HepG2 (cell line): ENCODE measurements at regions not wholly inside any gene's neighbourhood (a gene's known extent, or its start where the extent isn't known, plus 50 kb on each side); places are given as distances from the start of the nearest gene placed in this dataset.

ENCODE experiments used
- AGO1 ChIP-seq: fragments of 200-400 bp; formaldehyde crosslinking; IDR thresholded peaks from 2 replicates; pipeline ENCODE4 v1.6.1; 2017; ENCODE audit warnings: mild to moderate bottlenecking, low read depth, low read length, moderate library complexity; ENCODE audit not compliant: poor library complexity, severe bottlenecking
- ATF5 ChIP-seq: sonication (generic); formaldehyde crosslinking; IDR thresholded peaks from 2 replicates; pipeline ENCODE4 v1.4.0; 2020; ENCODE audit warnings: mild to moderate bottlenecking, low read depth, missing genetic modification reagents
- CCAR2 ChIP-seq: fragments of 200-400 bp; formaldehyde crosslinking; optimal IDR thresholded peaks from 2 replicates; pipeline ENCODE3; 2018; ENCODE audit warnings: low read depth, mild to moderate bottlenecking, low read length, moderate library complexity
- CHD2 ChIP-seq: IDR thresholded peaks from 2 replicates; pipeline ENCODE4 v1.6.1; 2011; ENCODE audit warnings: low read depth, low read length, improper control_type of control experiment
- CREM ChIP-seq, 2 experiments: sonication (generic) in 1 of 2; formaldehyde crosslinking in 1 of 2; IDR thresholded peaks; 2 replicates each; pipeline versions ENCODE4 v1.4.0 to v1.6.1; 2016 to 2020; ENCODE audit warnings: antibody characterized with exemption in 1 of 2, mild to moderate bottlenecking in 1 of 2, missing genetic modification reagents in 1 of 2
- GABPA ChIP-seq, 2 experiments: IDR thresholded peaks; 2 replicates each; pipeline ENCODE4 v1.6.1; 2011 to 2016; ENCODE audit warnings: low read depth in 2 of 2, low read length in 1 of 2, missing biosample characterization in 1 of 2, missing genetic modification characterization in 1 of 2
- IKZF4 ChIP-seq: sonication (generic); formaldehyde crosslinking; IDR thresholded peaks from 2 replicates; pipeline ENCODE4 v1.5.1; 2020; ENCODE audit warnings: borderline replicate concordance, mild to moderate bottlenecking, low read depth, missing genetic modification reagents; ENCODE audit errors: not compliant biosample characterization
- KDM1A ChIP-seq: IDR thresholded peaks from 2 replicates; pipeline ENCODE4 v1.6.1; 2016; ENCODE audit warnings: missing compliant biosample characterization
- KLF6 ChIP-seq: IDR thresholded peaks from 2 replicates; pipeline ENCODE4 v1.8.0; 2016; ENCODE audit warnings: missing biosample characterization, missing genetic modification reagents
- MXD3 ChIP-seq: IDR thresholded peaks from 2 replicates; pipeline ENCODE4 v1.6.1; 2016; ENCODE audit warnings: mild to moderate bottlenecking, missing biosample characterization, missing genetic modification reagents
- SNAPC4 ChIP-seq: sonication (generic); formaldehyde crosslinking; IDR thresholded peaks from 2 replicates; pipeline ENCODE4 v1.4.0; 2020; ENCODE audit warnings: mild to moderate bottlenecking, missing genetic modification reagents
- TGIF2 ChIP-seq: IDR thresholded peaks from 2 replicates; pipeline ENCODE4 v1.6.1; 2016; ENCODE audit warnings: control low read depth, missing compliant biosample characterization
- TRIM24 ChIP-seq: sonication (generic); formaldehyde crosslinking; IDR thresholded peaks from 2 replicates; pipeline ENCODE4 v1.8.0; 2022; ENCODE audit warnings: mild to moderate bottlenecking, missing genetic modification reagents
- ZNF567 ChIP-seq: sonication (generic); formaldehyde crosslinking; IDR thresholded peaks from 2 replicates; pipeline ENCODE4 v1.8.1; 2023; ENCODE audit warnings: mild to moderate bottlenecking, missing genetic modification reagents, borderline replicate concordance
- ZNF615 ChIP-seq: sonication (generic); formaldehyde crosslinking; IDR thresholded peaks from 2 replicates; pipeline ENCODE4 v1.5.0; 2020; ENCODE audit warnings: mild to moderate bottlenecking, missing genetic modification reagents, borderline replicate concordance
- ZSCAN30 ChIP-seq: sonication (generic); formaldehyde crosslinking; IDR thresholded peaks from 2 replicates; pipeline ENCODE4 v1.5.0; 2020; ENCODE audit warnings: mild to moderate bottlenecking, missing genetic modification reagents
- ZSCAN5A ChIP-seq: sonication (generic); formaldehyde crosslinking; IDR thresholded peaks from 2 replicates; pipeline ENCODE4 v1.8.0; 2022; ENCODE audit warnings: mild to moderate bottlenecking, missing genetic modification reagents, borderline replicate concordance
- TF ChIP-seq, protein P1 (sequence below): sonication (generic); formaldehyde crosslinking; IDR thresholded peaks from 2 replicates; pipeline ENCODE4 v1.5.1; 2020; ENCODE audit warnings: mild to moderate bottlenecking, missing genetic modification reagents, moderate library complexity

DNA sequence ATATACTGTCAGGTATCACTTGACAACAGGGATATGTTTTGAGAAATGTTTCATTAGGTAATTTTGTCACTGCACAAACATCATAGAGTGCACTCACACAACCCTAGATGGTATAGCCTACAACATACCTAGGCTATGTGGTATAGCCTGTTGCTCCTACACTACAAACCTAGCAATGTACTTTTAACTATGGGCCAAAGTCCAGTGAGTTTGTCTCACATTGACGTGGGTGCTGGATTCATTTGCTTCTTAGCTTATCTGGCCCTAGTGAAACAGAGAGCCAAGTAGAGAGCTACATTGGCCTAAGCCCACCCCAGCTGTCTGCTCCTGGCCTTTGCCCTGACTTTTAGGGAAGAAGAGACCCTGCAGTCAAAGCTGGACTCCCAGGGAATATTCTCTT lies 180.7 kb upstream of the EGFLAM start (continued):
- TF ChIP-seq CREM (IDR thresholded peaks at IDR 0.05) (no peak), CREM (CRISPR knock-in tag; IDR thresholded peaks at IDR 0.05) (no peak), TGIF2 (CRISPR knock-in tag) (0 out of 2 replicates have a peak, but pooled peaks have one; percentile 30), ZNF615 (CRISPR knock-in tag) (no peak), CHD2 (no peak), ZSCAN5A (no peak), CCAR2 (no peak), ZNF567 (no peak), KLF6 (no peak), SNAPC4 (CRISPR knock-in tag) (no peak), KDM1A (CRISPR knock-in tag) (peak; percentile 55; the same call in 1 of the 2 replicates), MXD3 (CRISPR knock-in tag) (no peak), IKZF4 (CRISPR knock-in tag) (no peak), AGO1 (no peak), ZSCAN30 (no peak), ATF5 (CRISPR knock-in tag) (no peak), GABPA (IDR thresholded peaks at IDR 0.05; ENCODE audit: low read depth, low read length) (no peak), GABPA (CRISPR knock-in tag; IDR thresholded peaks at IDR 0.05; ENCODE audit: low read depth) (no peak), TRIM24 (CRISPR knock-in tag) (no peak)
- TF ChIP-seq, protein P1, sequence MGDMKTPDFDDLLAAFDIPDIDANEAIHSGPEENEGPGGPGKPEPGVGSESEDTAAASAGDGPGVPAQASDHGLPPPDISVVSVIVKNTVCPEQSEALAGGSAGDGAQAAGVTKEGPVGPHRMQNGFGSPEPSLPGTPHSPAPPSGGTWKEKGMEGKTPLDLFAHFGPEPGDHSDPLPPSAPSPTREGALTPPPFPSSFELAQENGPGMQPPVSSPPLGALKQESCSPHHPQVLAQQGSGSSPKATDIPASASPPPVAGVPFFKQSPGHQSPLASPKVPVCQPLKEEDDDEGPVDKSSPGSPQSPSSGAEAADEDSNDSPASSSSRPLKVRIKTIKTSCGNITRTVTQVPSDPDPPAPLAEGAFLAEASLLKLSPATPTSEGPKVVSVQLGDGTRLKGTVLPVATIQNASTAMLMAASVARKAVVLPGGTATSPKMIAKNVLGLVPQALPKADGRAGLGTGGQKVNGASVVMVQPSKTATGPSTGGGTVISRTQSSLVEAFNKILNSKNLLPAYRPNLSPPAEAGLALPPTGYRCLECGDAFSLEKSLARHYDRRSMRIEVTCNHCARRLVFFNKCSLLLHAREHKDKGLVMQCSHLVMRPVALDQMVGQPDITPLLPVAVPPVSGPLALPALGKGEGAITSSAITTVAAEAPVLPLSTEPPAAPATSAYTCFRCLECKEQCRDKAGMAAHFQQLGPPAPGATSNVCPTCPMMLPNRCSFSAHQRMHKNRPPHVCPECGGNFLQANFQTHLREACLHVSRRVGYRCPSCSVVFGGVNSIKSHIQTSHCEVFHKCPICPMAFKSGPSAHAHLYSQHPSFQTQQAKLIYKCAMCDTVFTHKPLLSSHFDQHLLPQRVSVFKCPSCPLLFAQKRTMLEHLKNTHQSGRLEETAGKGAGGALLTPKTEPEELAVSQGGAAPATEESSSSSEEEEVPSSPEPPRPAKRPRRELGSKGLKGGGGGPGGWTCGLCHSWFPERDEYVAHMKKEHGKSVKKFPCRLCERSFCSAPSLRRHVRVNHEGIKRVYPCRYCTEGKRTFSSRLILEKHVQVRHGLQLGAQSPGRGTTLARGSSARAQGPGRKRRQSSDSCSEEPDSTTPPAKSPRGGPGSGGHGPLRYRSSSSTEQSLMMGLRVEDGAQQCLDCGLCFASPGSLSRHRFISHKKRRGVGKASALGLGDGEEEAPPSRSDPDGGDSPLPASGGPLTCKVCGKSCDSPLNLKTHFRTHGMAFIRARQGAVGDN (CRISPR knock-in tag), result no peak
